GM12878 (cell line): ENCODE measurements at regions not wholly inside any gene's neighbourhood (a gene's known extent, or its start where the extent isn't known, plus 50 kb on each side); places are given as distances from the start of the nearest gene placed in this dataset.

Source experiments
- ATAC-seq: fragments of 200-7000 bp; cut with Tn5 transposase; 3 replicates; pipeline ENCODE4 v1.9.1; 2020; ENCODE audit warnings: mild to moderate bottlenecking, moderate library complexity
- BruUV-seq: library from RNA; stranded (reverse); fragments of 400-500 nt; replicated peaks from 2 replicates; lab custom pipeline; 2021; lab: Mats Ljungman, UMichigan
- CTCF ChIA-PET: fragments of 300-600 bp; sonication (Branson Sonifier 250); formaldehyde crosslinking; extraction: SDS; loops from one replicate; lab custom pipeline; 2021; ENCODE audit warnings: inconsistent platforms; lab: Yijun Ruan, JAX
- POLR2A ChIA-PET: fragments of 350-600 bp; formaldehyde crosslinking; extraction: SDS; loops from one replicate; lab custom pipeline; 2021; ENCODE audit warnings: inconsistent platforms; lab: Charles Lee
- RAD21 ChIA-PET: fragments of 300-600 bp; sonication (Branson Sonifier 250); formaldehyde crosslinking; loops from one replicate; lab custom pipeline; 2023; ENCODE audit warnings: antibody characterized with exemption; ENCODE audit not compliant: unreplicated experiment; lab: Charles Lee
- SMC1A ChIA-PET: fragments of 300-600 bp; sonication (Branson Sonifier 250); formaldehyde crosslinking; loops from one replicate; lab custom pipeline; 2023; ENCODE audit not compliant: unreplicated experiment, uncharacterized antibody; lab: Charles Lee
- DNase-seq: peaks from one replicate; pipeline ENCODE4 v3.0.0-alpha.2; 2011; ENCODE audit warnings: low read depth, low spot score
- FAIRE-seq: peaks from 3 replicates; lab custom pipeline; 2011; peaks lifted over from hg19 to GRCh38; lab: Jason Lieb, UNC
- H2AFZ ChIP-seq: 2 replicates; pipeline ENCODE4 v1.6.0; 2011; ENCODE audit warnings: low read depth, low read length, control low read depth; ENCODE audit not compliant: control insufficient read depth
- H3K27ac ChIP-seq: 2 replicates; pipeline ENCODE4 v1.5.1; 2011; ENCODE audit warnings: control low read depth; ENCODE audit not compliant: control insufficient read depth, insufficient read depth
- H3K27me3 ChIP-seq, 2 experiments: replicated peaks in 1 of 2; 2 replicates each; pipeline versions ENCODE4 v1.6.0 to v1.6.1; 2011; ENCODE audit warnings: low read length in 1 of 2; ENCODE audit not compliant: control insufficient read depth in 2 of 2, insufficient read depth in 2 of 2
- H3K36me3 ChIP-seq, 2 experiments: 2 replicates each; pipeline ENCODE4 v1.5.1; 2011; ENCODE audit warnings: low read length in 1 of 2; ENCODE audit not compliant: control insufficient read depth in 2 of 2, insufficient read depth in 2 of 2
- H3K4me1 ChIP-seq: 2 replicates; pipeline ENCODE4 v1.6.1; 2011; ENCODE audit warnings: mild to moderate bottlenecking, low read length, moderate library complexity, mixed read lengths; ENCODE audit not compliant: control insufficient read depth, insufficient read depth
- H3K4me2 ChIP-seq: 2 replicates; pipeline ENCODE4 v1.6.0; 2011; ENCODE audit warnings: control low read depth; ENCODE audit not compliant: control insufficient read depth, insufficient read depth
- H3K4me3 ChIP-seq: fragments of 200-600 bp; sonication (generic); 2 replicates; pipeline ENCODE4 v1.5.1; 2016
- H3K79me2 ChIP-seq: 2 replicates; pipeline ENCODE4 v1.6.0; 2011; ENCODE audit warnings: low read length; ENCODE audit not compliant: control insufficient read depth, insufficient read depth
- H3K9ac ChIP-seq: 2 replicates; pipeline ENCODE4 v1.8.0; 2011; ENCODE audit warnings: low read length, control low read depth, mixed read lengths; ENCODE audit not compliant: control insufficient read depth, insufficient read depth
- H3K9me3 ChIP-seq: replicated peaks from 3 replicates; pipeline ENCODE4 v1.5.1; 2011; ENCODE audit warnings: mild to moderate bottlenecking, low read length; ENCODE audit not compliant: control insufficient read depth, insufficient read depth
- H4K20me1 ChIP-seq: 2 replicates; pipeline ENCODE4 v1.6.0; 2011; ENCODE audit not compliant: control insufficient read depth, insufficient read depth
- BMI1 ChIP-seq: fragments of 450-650 bp; IDR thresholded peaks from 2 replicates; pipeline ENCODE4 v1.6.1; 2016; ENCODE audit warnings: mild to moderate bottlenecking, moderate library complexity, borderline replicate concordance
- CEBPB ChIP-seq, 2 experiments: fragments of 150-350 bp in 1 of 2; IDR thresholded peaks; 2 replicates each; pipeline ENCODE4 v1.6.1; 2012 to 2014; ENCODE audit warnings: low read depth in 2 of 2, low read length in 2 of 2, borderline replicate concordance in 1 of 2, inconsistent platforms in 1 of 2
- CHD1 ChIP-seq: IDR thresholded peaks from 2 replicates; pipeline ENCODE4 v1.6.1; 2012; ENCODE audit warnings: low read depth, low read length, improper control_type of control experiment
- CHD2 ChIP-seq: IDR thresholded peaks from 2 replicates; pipeline ENCODE4 v1.6.1; 2011; ENCODE audit warnings: low read depth, low read length, improper control_type of control experiment, borderline replicate concordance
- ESRRA ChIP-seq: IDR thresholded peaks from 2 replicates; pipeline ENCODE4 v1.6.1; 2012; ENCODE audit warnings: mild to moderate bottlenecking, low read length, improper control_type of control experiment
- IKZF2 ChIP-seq, 2 experiments: fragments of 450-650 bp; IDR thresholded peaks; 2 replicates each; pipeline ENCODE4 v1.6.1; 2017; ENCODE audit warnings: mild to moderate bottlenecking in 2 of 2, moderate library complexity in 2 of 2
- JUND ChIP-seq: IDR thresholded peaks from 2 replicates; pipeline ENCODE4 v1.6.1; 2012; ENCODE audit warnings: low read depth, mild to moderate bottlenecking, low read length, improper control_type of control experiment, moderate library complexity
- KDM1A ChIP-seq: fragments of 200-600 bp; sonication (generic); IDR thresholded peaks from 2 replicates; pipeline ENCODE4 v1.6.1; 2016; ENCODE audit warnings: borderline replicate concordance
- KLF5 ChIP-seq: fragments of 450-650 bp; IDR thresholded peaks from 2 replicates; pipeline ENCODE4 v1.6.1; 2014; ENCODE audit warnings: mild to moderate bottlenecking; ENCODE audit not compliant: partially characterized antibody
- MEF2B ChIP-seq: fragments of 450-650 bp; IDR thresholded peaks from 2 replicates; pipeline ENCODE4 v1.6.1; 2018; ENCODE audit warnings: mild to moderate bottlenecking, moderate library complexity; ENCODE audit not compliant: partially characterized antibody, poor library complexity, severe bottlenecking
- POU2F2 ChIP-seq: IDR thresholded peaks from 3 replicates; pipeline ENCODE4 v1.6.1; 2011; ENCODE audit warnings: low read depth, mild to moderate bottlenecking, low read length, borderline replicate concordance
- RAD51 ChIP-seq: fragments of 450-650 bp; IDR thresholded peaks from 2 replicates; pipeline ENCODE4 v1.6.1; 2016; ENCODE audit warnings: moderate library complexity, mild to moderate bottlenecking, inconsistent platforms
- RBBP5 ChIP-seq: fragments of 200-600 bp; sonication (generic); conservative IDR thresholded peaks from 2 replicates; pipeline ENCODE4 v1.6.1; 2016
- SIX5 ChIP-seq: IDR thresholded peaks from 2 replicates; pipeline ENCODE4 v1.6.1; 2011; ENCODE audit warnings: mild to moderate bottlenecking, low read depth, low read length, moderate library complexity; ENCODE audit not compliant: severe bottlenecking
- SMC3 ChIP-seq: IDR thresholded peaks from 2 replicates; pipeline ENCODE4 v1.6.1; 2011; ENCODE audit warnings: low read length, improper control_type of control experiment, borderline replicate concordance
- SP1 ChIP-seq: IDR thresholded peaks from one replicate; pipeline ENCODE4 v1.6.1; 2011; ENCODE audit warnings: low read depth, low read length
- YY1 ChIP-seq: IDR thresholded peaks from 2 replicates; pipeline ENCODE4 v1.6.1; 2011; ENCODE audit warnings: low read depth, mild to moderate bottlenecking, low read length
- WGBS: methylation state at CpG from one replicate; pipeline ENCODE4 v1.1.6; 2016; ENCODE audit warnings: low lambda C conversion rate; ENCODE audit not compliant: insufficient replicate concordance, insufficient coverage; ENCODE audit errors: missing lambda C conversion rate; 5-methylcytosine and 5-hydroxymethylcytosine counted together
- in situ Hi-C: fragments of 300-500 bp; cut with MboI; formaldehyde crosslinking; loops from 9 replicates; pipeline ENCODE4 v1.14.3; 2018; ENCODE audit warnings: mixed read lengths
- intact Hi-C: fragments of 100-400 bp; cut with micrococcal nuclease; formaldehyde crosslinking; loops from one replicate; pipeline ENCODE4 v1.14.2; 2022; ENCODE audit not compliant: unreplicated experiment
- TF ChIP-seq, protein P1 (sequence below): IDR thresholded peaks from 2 replicates; pipeline ENCODE4 v1.6.1; 2011; ENCODE audit warnings: borderline replicate concordance, low read depth, mild to moderate bottlenecking, moderate library complexity, mixed read lengths, low read length; ENCODE audit not compliant: insufficient read depth; ENCODE audit errors: extremely low read length
- TF ChIP-seq, protein P2 (sequence below): fragments of 450-650 bp; IDR thresholded peaks from 2 replicates; pipeline ENCODE4 v1.6.1; 2014; ENCODE audit warnings: mild to moderate bottlenecking
- TF ChIP-seq, protein P3 (sequence below): fragments of 450-650 bp; IDR thresholded peaks from 2 replicates; pipeline ENCODE4 v1.6.1; 2017; ENCODE audit warnings: borderline replicate concordance
- TF ChIP-seq, protein P4 (sequence below): IDR thresholded peaks from 2 replicates; pipeline ENCODE4 v1.6.1; 2012; ENCODE audit warnings: low read length, inconsistent platforms

DNA sequence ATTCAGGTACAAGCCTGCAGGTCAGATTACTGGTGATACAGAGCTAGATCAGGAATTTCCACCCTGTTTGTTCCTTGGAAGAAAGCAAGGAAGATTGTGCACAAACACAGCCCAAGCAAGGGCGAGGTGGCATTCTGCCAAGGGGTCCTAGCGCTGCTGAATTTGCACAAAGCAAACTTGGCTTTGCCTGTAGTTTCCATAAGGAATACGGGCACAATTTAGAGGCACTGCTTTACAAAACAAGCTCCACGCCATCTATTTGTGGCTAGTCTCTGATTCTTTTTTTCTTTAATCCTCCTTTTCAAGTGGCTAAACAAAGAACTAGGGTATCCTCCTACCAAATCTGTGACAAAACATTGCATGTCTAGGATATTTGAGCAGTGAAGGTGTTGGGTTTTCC, 195.5 kb upstream of the ACVR2A start (continued):
- TF ChIP-seq, protein P1, sequence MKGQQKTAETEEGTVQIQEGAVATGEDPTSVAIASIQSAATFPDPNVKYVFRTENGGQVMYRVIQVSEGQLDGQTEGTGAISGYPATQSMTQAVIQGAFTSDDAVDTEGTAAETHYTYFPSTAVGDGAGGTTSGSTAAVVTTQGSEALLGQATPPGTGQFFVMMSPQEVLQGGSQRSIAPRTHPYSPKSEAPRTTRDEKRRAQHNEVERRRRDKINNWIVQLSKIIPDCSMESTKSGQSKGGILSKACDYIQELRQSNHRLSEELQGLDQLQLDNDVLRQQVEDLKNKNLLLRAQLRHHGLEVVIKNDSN = no peak
- no peak for TF ChIP-seq ESRRA

DNA sequence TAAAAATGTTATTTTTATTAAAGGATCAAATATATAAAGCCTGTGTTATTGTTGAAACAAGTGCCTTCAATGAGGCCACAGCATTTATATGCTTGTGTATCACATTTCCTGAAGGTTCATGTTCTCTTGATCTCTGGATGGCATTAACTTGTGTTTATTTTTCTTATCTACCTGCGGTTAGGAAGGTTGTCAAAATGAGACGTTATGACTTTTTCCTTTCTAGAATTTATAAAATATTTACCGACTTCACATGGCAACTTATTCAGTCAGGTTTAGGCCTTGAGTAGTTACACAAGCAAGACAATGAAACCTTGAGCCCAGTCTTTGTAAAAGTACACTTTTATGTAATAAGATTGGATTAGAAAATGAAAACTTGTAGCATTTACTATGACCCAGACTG, 196.4 kb upstream of the ACVR2A start:
- CTCF ChIA-PET = interaction anchor here (0.6 kb wide), 1 partner anchor 11 kb away, joined by 4 read pairs; no protein-coding TSS in a partner anchor
- Histone ChIP-seq H3K4me1 (no peaks in the 10 kb centered on the region), H2AFZ (no peak overlapping the region), H3K36me3 (no peaks in the 10 kb centered on the region), H3K27ac (no peak overlapping the region), H3K79me2 (no peaks in the 10 kb centered on the region), H3K27me3 (no peaks in the 10 kb centered on the region), H3K4me3 (no peak overlapping the region), H3K4me2 (no peak overlapping the region), H3K9ac (no peak overlapping the region), H4K20me1 (no peaks in the 10 kb centered on the region), H3K9me3 (no peaks in the 10 kb centered on the region)
- BruUV-seq = no TSS peak
- ATAC-seq (no peak), DNase-seq (no peak), FAIRE-seq (no peak)
- POLR2A ChIA-PET = no interaction called here
- intact Hi-C loops (no loop called here), in situ Hi-C loops (loop anchor here (25.0 kb wide), 1 partner anchor 1939 kb away; the partner anchor contains the start of gene MMADHC)
- SMC1A ChIA-PET = interaction anchor here (1.1 to 1.6 kb wide), 3 partner anchors 9 to 20 kb away, joined by 3 to 4 read pairs (median 3); no protein-coding TSS in a partner anchor
- RAD21 ChIA-PET = no interaction called here
- WGBS = 53% methylated on average over 3 of the region's 3 CpGs
- TF ChIP-seq IKZF2 (IDR thresholded peaks at IDR 0.05) = no peak
- TF ChIP-seq, protein P2, sequence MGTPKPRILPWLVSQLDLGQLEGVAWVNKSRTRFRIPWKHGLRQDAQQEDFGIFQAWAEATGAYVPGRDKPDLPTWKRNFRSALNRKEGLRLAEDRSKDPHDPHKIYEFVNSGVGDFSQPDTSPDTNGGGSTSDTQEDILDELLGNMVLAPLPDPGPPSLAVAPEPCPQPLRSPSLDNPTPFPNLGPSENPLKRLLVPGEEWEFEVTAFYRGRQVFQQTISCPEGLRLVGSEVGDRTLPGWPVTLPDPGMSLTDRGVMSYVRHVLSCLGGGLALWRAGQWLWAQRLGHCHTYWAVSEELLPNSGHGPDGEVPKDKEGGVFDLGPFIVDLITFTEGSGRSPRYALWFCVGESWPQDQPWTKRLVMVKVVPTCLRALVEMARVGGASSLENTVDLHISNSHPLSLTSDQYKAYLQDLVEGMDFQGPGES = no peak
- no peak for TF ChIP-seq KLF5
- TF ChIP-seq BMI1 = no peak
- TF ChIP-seq, protein P3, sequence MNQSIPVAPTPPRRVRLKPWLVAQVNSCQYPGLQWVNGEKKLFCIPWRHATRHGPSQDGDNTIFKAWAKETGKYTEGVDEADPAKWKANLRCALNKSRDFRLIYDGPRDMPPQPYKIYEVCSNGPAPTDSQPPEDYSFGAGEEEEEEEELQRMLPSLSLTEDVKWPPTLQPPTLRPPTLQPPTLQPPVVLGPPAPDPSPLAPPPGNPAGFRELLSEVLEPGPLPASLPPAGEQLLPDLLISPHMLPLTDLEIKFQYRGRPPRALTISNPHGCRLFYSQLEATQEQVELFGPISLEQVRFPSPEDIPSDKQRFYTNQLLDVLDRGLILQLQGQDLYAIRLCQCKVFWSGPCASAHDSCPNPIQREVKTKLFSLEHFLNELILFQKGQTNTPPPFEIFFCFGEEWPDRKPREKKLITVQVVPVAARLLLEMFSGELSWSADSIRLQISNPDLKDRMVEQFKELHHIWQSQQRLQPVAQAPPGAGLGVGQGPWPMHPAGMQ = no peak
- no peak for TF ChIP-seq CHD1
- TF ChIP-seq SIX5 = no peak
- TF ChIP-seq YY1 = no peak
- TF ChIP-seq POU2F2 = no peak
- no peak for TF ChIP-seq SP1
- no peak for TF ChIP-seq MEF2B
- TF ChIP-seq, protein P4, sequence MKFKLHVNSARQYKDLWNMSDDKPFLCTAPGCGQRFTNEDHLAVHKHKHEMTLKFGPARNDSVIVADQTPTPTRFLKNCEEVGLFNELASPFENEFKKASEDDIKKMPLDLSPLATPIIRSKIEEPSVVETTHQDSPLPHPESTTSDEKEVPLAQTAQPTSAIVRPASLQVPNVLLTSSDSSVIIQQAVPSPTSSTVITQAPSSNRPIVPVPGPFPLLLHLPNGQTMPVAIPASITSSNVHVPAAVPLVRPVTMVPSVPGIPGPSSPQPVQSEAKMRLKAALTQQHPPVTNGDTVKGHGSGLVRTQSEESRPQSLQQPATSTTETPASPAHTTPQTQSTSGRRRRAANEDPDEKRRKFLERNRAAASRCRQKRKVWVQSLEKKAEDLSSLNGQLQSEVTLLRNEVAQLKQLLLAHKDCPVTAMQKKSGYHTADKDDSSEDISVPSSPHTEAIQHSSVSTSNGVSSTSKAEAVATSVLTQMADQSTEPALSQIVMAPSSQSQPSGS = no peak
- no peak for TF ChIP-seq CHD2
- no peak for TF ChIP-seq JUND
- TF ChIP-seq RAD51 = no peak
- TF ChIP-seq RBBP5 = no peak
- no peak for TF ChIP-seq SMC3
- TF ChIP-seq CEBPB (IDR thresholded peaks at IDR 0.05; ENCODE audit: borderline replicate concordance in 1 of 2, low read depth in 2 of 2, low read length in 2 of 2) = no peak
- TF ChIP-seq KDM1A = no peak
